ENCODE measurements at regions not wholly inside any gene's neighbourhood (a gene's known extent, or its start where the extent isn't known, plus 50 kb on each side); places are given as distances from the start of the nearest gene placed in this dataset.

DNA sequence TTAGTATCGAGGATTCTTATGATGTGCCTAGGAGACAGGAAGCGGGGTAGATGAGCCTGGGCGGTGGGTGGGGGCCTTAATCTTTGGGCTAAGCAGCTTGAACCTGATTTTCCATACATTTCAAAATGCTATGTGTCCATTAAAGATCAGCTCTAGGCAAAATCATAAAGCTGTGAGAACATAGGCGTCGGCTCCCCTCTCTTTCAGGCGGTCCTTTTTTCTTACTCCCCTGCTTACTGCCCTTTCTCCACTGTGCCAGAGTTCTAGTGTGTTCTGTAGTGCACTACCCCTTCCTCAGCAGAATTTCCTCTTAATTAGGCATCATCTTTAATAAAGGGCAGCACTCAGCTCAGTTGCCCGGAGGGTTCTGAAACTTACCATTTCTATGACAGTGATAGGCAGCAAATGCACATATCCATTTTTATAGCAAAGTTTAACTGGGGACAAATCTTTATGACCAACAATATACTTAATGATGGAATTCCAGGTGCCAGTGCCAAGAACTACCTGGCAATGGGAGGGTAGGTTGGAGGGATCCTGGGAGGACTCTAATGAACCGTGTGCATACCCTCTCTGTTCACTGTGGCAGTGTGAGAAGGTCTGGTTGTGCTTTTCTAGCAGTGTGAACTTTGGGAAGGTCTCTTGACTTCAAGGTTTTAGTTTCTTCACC, 404.5 kb upstream of the TPM1 start:
- H3K4me3 ChIP-seq (ENCODE audit: control insufficient read depth, low read depth, low read length): no peak overlapping the region
- TF ChIP-seq, protein P1, sequence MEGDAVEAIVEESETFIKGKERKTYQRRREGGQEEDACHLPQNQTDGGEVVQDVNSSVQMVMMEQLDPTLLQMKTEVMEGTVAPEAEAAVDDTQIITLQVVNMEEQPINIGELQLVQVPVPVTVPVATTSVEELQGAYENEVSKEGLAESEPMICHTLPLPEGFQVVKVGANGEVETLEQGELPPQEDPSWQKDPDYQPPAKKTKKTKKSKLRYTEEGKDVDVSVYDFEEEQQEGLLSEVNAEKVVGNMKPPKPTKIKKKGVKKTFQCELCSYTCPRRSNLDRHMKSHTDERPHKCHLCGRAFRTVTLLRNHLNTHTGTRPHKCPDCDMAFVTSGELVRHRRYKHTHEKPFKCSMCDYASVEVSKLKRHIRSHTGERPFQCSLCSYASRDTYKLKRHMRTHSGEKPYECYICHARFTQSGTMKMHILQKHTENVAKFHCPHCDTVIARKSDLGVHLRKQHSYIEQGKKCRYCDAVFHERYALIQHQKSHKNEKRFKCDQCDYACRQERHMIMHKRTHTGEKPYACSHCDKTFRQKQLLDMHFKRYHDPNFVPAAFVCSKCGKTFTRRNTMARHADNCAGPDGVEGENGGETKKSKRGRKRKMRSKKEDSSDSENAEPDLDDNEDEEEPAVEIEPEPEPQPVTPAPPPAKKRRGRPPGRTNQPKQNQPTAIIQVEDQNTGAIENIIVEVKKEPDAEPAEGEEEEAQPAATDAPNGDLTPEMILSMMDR (IDR thresholded peaks at IDR 0.05; ENCODE audit: control insufficient read depth, insufficient read depth, low read depth, low read length, missing control alignments): no peak
- no peak for DNase-seq (ENCODE audit: low read depth)

DNA sequence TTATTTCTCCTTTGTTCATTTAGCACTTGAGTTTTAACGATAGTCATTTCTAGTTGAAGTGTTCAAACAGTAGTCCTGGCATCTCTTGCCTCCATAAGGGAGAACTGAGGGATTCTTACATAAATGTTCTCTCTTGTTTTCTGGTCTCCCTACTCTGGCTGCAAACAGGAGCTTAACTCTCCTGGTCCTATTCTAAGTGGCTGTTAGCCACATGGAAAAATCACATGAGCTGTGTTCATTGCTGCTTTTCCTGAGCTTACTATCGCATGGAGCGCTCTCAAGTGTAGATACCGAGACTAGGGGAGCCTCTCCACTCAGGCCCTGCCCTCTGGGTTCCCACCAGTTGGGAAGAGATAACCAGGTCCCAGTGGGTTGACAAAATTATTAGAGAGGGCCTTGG, 403.1 kb upstream of the TPM1 start:
- no peak for DNase-seq (ENCODE audit: low read depth)
- H3K4me3 ChIP-seq (ENCODE audit: control insufficient read depth, low read depth, low read length): no peak overlapping the region
- TF ChIP-seq, protein P1 (IDR thresholded peaks at IDR 0.05; ENCODE audit: control insufficient read depth, insufficient read depth, low read depth, low read length, missing control alignments): no peak

DNA sequence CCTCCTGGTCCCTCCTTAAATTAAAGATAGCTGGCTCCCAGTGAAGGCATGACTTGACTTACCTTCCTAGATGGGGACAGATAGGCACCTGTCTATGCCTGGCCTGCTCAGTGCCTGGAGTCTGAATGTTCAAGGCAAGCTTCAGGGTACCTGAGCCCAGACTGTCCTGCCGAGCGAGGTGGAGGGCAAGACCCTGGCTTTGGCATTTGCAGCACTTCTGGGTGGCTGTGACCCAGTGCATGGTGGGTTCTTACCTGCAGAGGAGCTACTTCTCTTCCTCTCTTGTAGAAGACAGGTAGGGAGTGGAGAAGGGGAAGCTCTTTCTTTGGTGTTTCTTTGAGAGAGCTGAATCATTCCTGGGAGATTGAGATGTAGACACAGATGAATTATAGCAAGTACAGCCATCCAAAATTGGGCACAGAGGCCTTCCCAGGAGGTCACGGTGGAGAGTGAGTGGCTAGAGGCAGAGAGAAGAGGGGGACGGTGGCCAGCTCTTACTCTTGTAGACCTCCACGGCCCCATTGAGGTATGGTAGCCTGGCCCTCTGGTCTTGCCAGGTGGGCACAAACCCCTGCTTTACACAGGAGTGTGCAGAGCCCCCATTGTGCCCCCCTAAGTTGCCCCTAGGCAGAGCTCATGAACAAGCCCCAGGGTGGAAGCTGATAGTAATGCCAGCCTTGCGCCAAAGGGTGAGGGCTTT, 402.5 kb upstream of the TPM1 start:
- DNase-seq (ENCODE audit: low read depth): no peak
- TF ChIP-seq, protein P1 (IDR thresholded peaks at IDR 0.05; ENCODE audit: control insufficient read depth, insufficient read depth, low read depth, low read length, missing control alignments): no peak
- no peak overlapping the region for H3K4me3 ChIP-seq (ENCODE audit: control insufficient read depth, low read depth, low read length)

- no peak for DNase-seq (ENCODE audit: low read depth)
- no peak overlapping the region for H3K4me3 ChIP-seq (ENCODE audit: control insufficient read depth, low read depth, low read length)
- TF ChIP-seq, protein P1 (IDR thresholded peaks at IDR 0.05; ENCODE audit: control insufficient read depth, insufficient read depth, low read depth, low read length, missing control alignments): no peak
Measured at GRCh38 chr15:62641825-62642224, 400.7 kb upstream of the TPM1 start.

GRCh38 chr15:62643572-62643971, 399.0 kb upstream of the TPM1 start:
- no peak overlapping the region for H3K4me3 ChIP-seq (ENCODE audit: control insufficient read depth, low read depth, low read length)
- no peak for DNase-seq (ENCODE audit: low read depth)
- TF ChIP-seq, protein P1 (IDR thresholded peaks at IDR 0.05; ENCODE audit: control insufficient read depth, insufficient read depth, low read depth, low read length, missing control alignments): no peak

DNA sequence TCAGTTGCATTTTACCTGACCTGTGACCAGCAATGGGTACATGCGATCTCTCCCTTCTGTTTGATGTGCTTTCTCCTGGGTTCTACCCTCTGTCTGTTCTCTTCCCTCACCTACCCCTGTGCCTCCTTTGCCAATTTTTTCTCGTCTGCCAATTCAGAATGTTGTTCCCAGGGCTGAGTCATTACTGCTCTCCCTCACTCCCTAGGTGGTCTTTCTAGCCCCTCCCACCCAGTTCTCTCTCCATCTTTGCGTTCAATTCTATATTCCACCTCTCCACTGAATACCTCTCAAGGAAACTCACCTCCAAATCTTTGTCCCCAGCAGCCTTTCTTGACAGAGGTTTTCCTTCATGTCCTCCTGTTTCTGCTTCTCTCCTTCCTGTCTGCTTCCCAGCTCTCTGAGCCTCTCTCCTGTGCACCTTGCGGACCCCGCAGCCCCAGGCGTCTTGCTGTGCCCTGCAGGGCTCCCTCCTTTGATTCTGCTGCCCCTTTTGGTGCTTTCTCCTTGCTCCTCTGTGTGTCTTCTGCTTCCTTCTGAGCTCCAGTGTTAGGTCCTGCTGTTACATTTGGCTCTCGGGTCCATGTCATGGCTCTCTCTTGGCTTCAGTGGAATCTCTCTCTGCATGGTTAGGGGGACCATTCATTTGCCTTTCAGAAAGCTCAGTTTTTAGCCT, 398.2 kb upstream of the TPM1 start:
- no peak overlapping the region for H3K4me3 ChIP-seq (ENCODE audit: control insufficient read depth, low read depth, low read length)
- TF ChIP-seq, protein P1 (IDR thresholded peaks at IDR 0.05; ENCODE audit: control insufficient read depth, insufficient read depth, low read depth, low read length, missing control alignments): no peak
- DNase-seq (ENCODE audit: low read depth): no peak

Data from AG09309 (cell line).